ENCODE measurements at regions not wholly inside any gene's neighbourhood (a gene's known extent, or its start where the extent isn't known, plus 50 kb on each side); places are given as distances from the start of the nearest gene placed in this dataset.

- DNase-seq (ENCODE audit: low spot score) = no peak
- intact Hi-C loops (cut with DNase I) = no loop called here
Observed at GRCh38 chr2:122739732-122740593, 984.5 kb downstream of the TSN start.

- intact Hi-C loops (cut with DNase I) = no loop called here
- no peak for DNase-seq (ENCODE audit: low spot score)
Observed at GRCh38 chr2:122740594-122740948, 985.1 kb downstream of the TSN start.

GRCh38 chr2:122741403-122741802 lies 986.0 kb downstream of the TSN start:
- DNase-seq (ENCODE audit: low spot score) = no peak
- intact Hi-C loops (cut with DNase I) = no loop called here

GRCh38 chr2:122743021-122743675 lies 987.7 kb downstream of the TSN start:
- intact Hi-C loops (cut with DNase I) = no loop called here
- DNase-seq (ENCODE audit: low spot score) = no peak

- no peak for DNase-seq (ENCODE audit: low spot score)
- intact Hi-C loops (cut with DNase I) = no loop called here
Observed at GRCh38 chr2:122745603-122746002, 990.2 kb downstream of the TSN start.

- DNase-seq (ENCODE audit: low spot score) = no peak
- intact Hi-C loops (cut with DNase I) = no loop called here
Observed at GRCh38 chr2:122747670-122748069, 992.2 kb downstream of the TSN start.

- intact Hi-C loops (cut with DNase I) = no loop called here
- DNase-seq (ENCODE audit: low spot score) = no peak
Observed at GRCh38 chr2:122748552-122749011, 993.1 kb downstream of the TSN start.

GRCh38 chr2:122749405-122749804 lies 994.0 kb downstream of the TSN start:
- intact Hi-C loops (cut with DNase I) = no loop called here

GRCh38 chr2:122750095-122750494 lies 994.6 kb downstream of the TSN start:
- intact Hi-C loops (cut with DNase I) = no loop called here
- no peak for DNase-seq (ENCODE audit: low spot score)

More at GRCh38 chr2:122749405-122749804, 994.0 kb downstream of the TSN start:
- no peak for DNase-seq (ENCODE audit: low spot score)

GRCh38 chr2:122750808-122751207 lies 995.4 kb downstream of the TSN start:
- intact Hi-C loops (cut with DNase I) = no loop called here
- DNase-seq (ENCODE audit: low spot score) = no peak

- no peak for DNase-seq (ENCODE audit: low spot score)
- intact Hi-C loops (cut with DNase I) = no loop called here
Observed at GRCh38 chr2:122753336-122753735, 997.9 kb downstream of the TSN start.

- intact Hi-C loops (cut with DNase I) = no loop called here
- no peak for DNase-seq (ENCODE audit: low spot score)
Observed at GRCh38 chr2:122754561-122754960, 999.1 kb downstream of the TSN start.

- DNase-seq (ENCODE audit: low spot score) = no peak
- intact Hi-C loops (cut with DNase I) = no loop called here
Observed at GRCh38 chr2:122755281-122755780, 999.9 kb downstream of the TSN start.

GRCh38 chr2:122758967-122759366 lies 1003.5 kb downstream of the TSN start:
- no peak for DNase-seq (ENCODE audit: low spot score)

GRCh38 chr2:122764014-122764413 lies 1008.6 kb downstream of the TSN start:
- intact Hi-C loops (cut with DNase I) = no loop called here
- no peak for DNase-seq (ENCODE audit: low spot score)

More at GRCh38 chr2:122758967-122759366, 1003.5 kb downstream of the TSN start:
- intact Hi-C loops (cut with DNase I) = no loop called here

- DNase-seq (ENCODE audit: low spot score) = no peak
- intact Hi-C loops (cut with DNase I) = no loop called here
Observed at GRCh38 chr2:122780251-122780650, 1024.8 kb downstream of the TSN start.

GRCh38 chr2:122794100-122794499 lies 1038.6 kb downstream of the TSN start:
- DNase-seq (ENCODE audit: low spot score) = no peak
- intact Hi-C loops (cut with DNase I) = no loop called here

- no peak for DNase-seq (ENCODE audit: low spot score)
Observed at GRCh38 chr2:122795763-122796162, 1040.3 kb downstream of the TSN start.

GRCh38 chr2:122799391-122799790 lies 1043.9 kb downstream of the TSN start:
- DNase-seq (ENCODE audit: low spot score) = no peak
- intact Hi-C loops (cut with DNase I) = no loop called here

More at GRCh38 chr2:122795763-122796162, 1040.3 kb downstream of the TSN start:
- intact Hi-C loops (cut with DNase I) = no loop called here

GRCh38 chr2:122800781-122801180 lies 1045.3 kb downstream of the TSN start:
- intact Hi-C loops (cut with DNase I) = no loop called here
- no peak for DNase-seq (ENCODE audit: low spot score)

GRCh38 chr2:122804494-122804893 lies 1049.0 kb downstream of the TSN start:
- intact Hi-C loops (cut with DNase I) = no loop called here
- no peak for DNase-seq (ENCODE audit: low spot score)

All from posterior vena cava (tissue), 2 donors.